Activated CD4-positive, alpha-beta memory T cell treated with anti-CD3 and anti-CD28 coated beads, Interleukin-2, amount 10 ng/mL, durations not matched to agents 7 days and 5 days (primary cell): ENCODE measurements at regions not wholly inside any gene's neighbourhood (a gene's known extent, or its start where the extent isn't known, plus 50 kb on each side); places are given as distances from the start of the nearest gene placed in this dataset.

Experiments
- CTCF ChIA-PET: fragments of 350-600 bp; sonication (Branson Sonifier 250); formaldehyde crosslinking; loops from one replicate; lab custom pipeline; 2021; ENCODE audit warnings: antibody characterized with exemption, inconsistent platforms; lab: Charles Lee
- POLR2A ChIA-PET: fragments of 350-600 bp; sonication (Branson Sonifier 250); formaldehyde crosslinking; loops from one replicate; lab custom pipeline; 2021; ENCODE audit warnings: antibody characterized with exemption; lab: Charles Lee
- DNase-seq: peaks from one replicate; pipeline ENCODE4 v3.0.0-alpha.2; 2020
- H3K27ac Mint-ChIP-seq: one replicate; pipeline ENCODE4 v1.8.0; 2021; ENCODE audit warnings: mild to moderate bottlenecking, mixed read lengths
- H3K27me3 Mint-ChIP-seq: one replicate; pipeline ENCODE4 v1.8.0; 2021; ENCODE audit warnings: mixed read lengths
- H3K36me3 Mint-ChIP-seq: one replicate; pipeline ENCODE4 v1.8.0; 2021; ENCODE audit warnings: low read depth, mixed read lengths
- H3K4me1 Mint-ChIP-seq: one replicate; pipeline ENCODE4 v1.8.0; 2021; ENCODE audit warnings: mixed read lengths
- H3K4me3 Mint-ChIP-seq: one replicate; pipeline ENCODE4 v1.8.0; 2021; ENCODE audit warnings: mild to moderate bottlenecking, mixed read lengths
- H3K9me3 Mint-ChIP-seq: one replicate; pipeline ENCODE4 v1.8.0; 2021; ENCODE audit warnings: mixed read lengths

DNA sequence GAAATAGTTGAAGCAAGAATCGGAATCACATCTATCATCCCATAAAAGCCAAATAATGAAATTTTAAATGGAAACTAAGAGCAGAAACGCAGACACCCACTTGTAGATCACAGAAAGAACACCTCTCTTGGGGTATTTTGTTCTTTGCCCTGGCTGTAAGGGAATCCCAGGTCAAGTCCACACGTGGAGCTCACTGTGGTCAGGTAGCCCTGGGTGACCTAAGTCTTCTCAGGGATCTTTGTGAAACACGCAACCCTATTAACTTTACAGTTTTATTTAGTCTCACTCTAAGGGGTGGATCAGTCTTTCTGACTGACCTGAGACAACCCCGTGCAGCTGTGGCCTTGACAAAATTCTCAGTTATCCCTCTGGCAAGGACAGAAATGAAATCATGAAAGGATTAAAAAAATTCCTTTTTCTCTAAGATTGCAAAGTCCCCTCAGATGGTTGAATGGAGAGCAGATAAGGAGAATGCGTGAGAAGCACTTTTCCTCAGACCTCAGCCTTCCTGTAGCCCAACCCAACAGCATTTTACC is 111.6 kb downstream of the NREP start:
- no peaks in the 10 kb centered on the region for H3K9me3 Mint-ChIP-seq
- CTCF ChIA-PET = no interaction called here
- H3K36me3 Mint-ChIP-seq = no peaks in the 10 kb centered on the region
- H3K27ac Mint-ChIP-seq = no peak overlapping the region
- no peak for DNase-seq
- POLR2A ChIA-PET = no interaction called here
- no peak overlapping the region for H3K4me3 Mint-ChIP-seq
- H3K4me1 Mint-ChIP-seq = no peaks in the 10 kb centered on the region
- H3K27me3 Mint-ChIP-seq = no peaks in the 10 kb centered on the region

DNA sequence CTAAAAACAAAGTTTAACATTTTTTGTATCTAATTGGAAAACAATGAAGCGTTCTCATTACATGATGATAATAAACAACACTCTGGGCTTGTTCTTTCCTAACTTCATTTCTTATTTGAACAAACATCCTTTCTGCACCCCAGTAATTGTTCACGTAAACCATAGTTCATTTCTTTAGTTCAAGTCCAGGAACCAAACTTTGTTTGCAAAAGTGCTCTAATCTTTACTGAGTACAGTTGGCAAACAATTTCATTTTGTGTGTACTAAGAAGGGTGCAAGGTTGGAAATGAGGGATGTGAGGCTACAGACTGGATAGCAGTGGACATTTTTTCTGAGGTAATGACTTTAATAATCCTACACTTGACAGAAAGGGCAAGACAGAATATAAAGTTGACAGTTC is 113.5 kb downstream of the NREP start:
- H3K27me3 Mint-ChIP-seq = no peaks in the 10 kb centered on the region
- H3K36me3 Mint-ChIP-seq = no peaks in the 10 kb centered on the region
- ChIA-PET CTCF (no interaction called here), POLR2A (no interaction called here)
- H3K27ac Mint-ChIP-seq = no peak overlapping the region
- H3K4me3 Mint-ChIP-seq = no peak overlapping the region
- DNase-seq = no peak
- H3K9me3 Mint-ChIP-seq = peaks cover 10% of the 10 kb centered on the region
- H3K4me1 Mint-ChIP-seq = no peaks in the 10 kb centered on the region

DNA sequence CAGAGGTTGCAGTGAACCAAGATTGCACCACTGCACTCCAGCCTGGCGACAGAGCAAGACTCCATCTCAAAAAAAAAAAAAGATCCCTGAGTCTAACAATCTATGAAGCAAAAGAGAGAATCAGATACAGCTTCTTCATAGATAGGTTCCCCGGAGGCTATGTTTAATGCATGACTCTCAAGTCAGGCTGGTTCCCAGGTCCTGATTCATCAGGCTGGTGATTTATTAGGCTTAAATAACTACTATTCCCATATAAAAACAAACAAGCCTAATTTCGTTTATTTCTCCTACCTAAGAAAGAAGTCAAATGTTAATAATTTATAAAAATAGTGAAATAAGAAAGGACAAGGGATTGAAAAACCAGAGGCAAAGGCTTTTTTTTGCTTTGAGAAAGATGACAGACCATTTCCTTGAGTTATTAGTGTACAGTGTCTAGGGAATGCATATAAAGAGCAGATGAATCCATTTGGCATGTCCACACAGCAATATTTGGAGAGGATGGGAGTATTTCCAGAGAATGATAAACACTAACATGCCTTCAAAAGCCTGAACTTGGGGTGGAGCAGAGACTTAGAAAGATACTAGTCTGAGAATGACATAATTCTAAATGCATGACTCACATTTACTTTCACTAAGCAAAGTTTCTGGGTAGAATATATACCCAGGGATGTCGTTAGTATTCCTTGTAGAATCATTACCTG is 115.3 kb downstream of the NREP start:
- Mint-ChIP-seq H3K9me3 (peaks cover 13% of the 10 kb centered on the region), H3K36me3 (no peaks in the 10 kb centered on the region), H3K27me3 (no peaks in the 10 kb centered on the region), H3K4me3 (no peak overlapping the region), H3K27ac (no peak overlapping the region), H3K4me1 (no peaks in the 10 kb centered on the region)
- CTCF ChIA-PET = no interaction called here
- no peak for DNase-seq
- POLR2A ChIA-PET = no interaction called here

DNA sequence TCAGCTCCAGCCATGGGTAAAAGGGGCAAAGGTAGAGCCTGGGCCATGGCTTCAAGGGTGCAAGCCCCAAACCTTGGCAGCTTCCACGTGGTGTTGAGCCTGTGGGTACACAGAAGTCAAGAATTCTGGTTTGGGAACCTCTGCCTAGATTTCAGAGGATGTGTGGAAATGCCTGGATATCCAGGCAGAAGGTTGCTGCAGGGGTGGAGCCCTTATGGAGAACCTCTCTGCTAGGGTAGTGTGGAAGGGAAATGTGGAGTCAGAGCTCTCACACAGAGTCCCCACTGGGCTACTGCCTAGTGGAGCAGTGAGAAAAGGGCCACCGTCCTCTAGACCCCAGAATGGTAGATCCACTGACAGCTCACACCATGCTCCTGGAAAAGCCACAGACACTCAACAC is 117.1 kb downstream of the NREP start:
- Mint-ChIP-seq H3K27me3 (no peaks in the 10 kb centered on the region), H3K4me3 (no peak overlapping the region), H3K36me3 (no peaks in the 10 kb centered on the region), H3K4me1 (no peaks in the 10 kb centered on the region), H3K9me3 (peaks cover 13% of the 10 kb centered on the region), H3K27ac (no peak overlapping the region)
- CTCF ChIA-PET = no interaction called here
- POLR2A ChIA-PET = no interaction called here
- DNase-seq = no peak

DNA sequence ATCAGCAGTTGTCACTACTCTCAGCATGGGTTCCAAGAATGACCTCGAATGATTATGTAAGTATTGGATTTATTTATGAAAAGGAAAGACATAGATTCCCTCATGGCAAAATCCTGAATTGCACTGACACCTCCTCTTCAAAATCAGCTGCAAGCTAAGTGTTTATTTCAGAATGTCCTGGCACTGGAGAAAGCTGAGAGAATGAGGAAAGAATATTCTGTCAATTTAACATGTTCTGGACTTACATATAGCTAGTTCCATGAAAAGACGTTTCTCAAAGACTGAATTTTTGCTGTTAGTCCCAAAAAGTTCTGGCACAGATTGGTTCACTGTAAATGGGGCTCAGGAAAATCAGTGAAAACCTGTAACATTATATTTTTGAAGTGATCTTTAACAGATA is 120.3 kb downstream of the NREP start:
- ChIA-PET CTCF (no interaction called here), POLR2A (no interaction called here)
- peaks cover 13% of the 10 kb centered on the region for H3K9me3 Mint-ChIP-seq

DNA sequence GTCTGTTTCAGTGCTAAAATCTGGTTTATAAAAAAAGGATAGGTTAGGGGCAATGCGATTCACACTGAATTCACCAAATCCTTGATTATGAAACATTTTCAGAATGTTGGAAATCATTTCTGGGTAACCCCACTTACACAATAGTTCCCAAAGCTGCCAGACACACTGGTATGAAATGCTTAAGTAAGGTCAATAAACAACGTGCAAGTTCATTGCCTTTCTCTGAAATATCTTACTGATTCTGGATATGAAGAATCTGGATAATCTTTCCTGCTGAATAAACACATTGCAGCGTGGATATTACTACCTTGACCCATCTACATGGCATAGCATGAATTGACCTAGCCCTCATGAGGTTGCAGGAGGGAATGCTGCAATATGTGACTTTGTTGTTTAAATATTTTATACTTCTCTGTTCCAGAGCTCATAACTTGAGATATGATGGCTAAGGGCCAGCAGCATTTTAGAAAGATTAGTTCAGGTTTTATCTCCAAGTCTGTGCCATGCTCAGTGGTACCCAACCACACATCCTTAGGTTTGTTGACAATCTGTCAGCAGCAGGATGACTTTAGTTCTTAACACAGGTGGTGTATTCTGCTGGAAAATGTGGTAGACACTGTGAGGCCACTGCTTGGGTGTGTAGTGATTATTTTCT is 121.0 kb downstream of the NREP start:
- CTCF ChIA-PET = no interaction called here
- Mint-ChIP-seq H3K4me3 (no peak overlapping the region), H3K36me3 (no peaks in the 10 kb centered on the region), H3K27ac (no peak overlapping the region), H3K9me3 (peaks cover 13% of the 10 kb centered on the region), H3K27me3 (no peaks in the 10 kb centered on the region), H3K4me1 (no peaks in the 10 kb centered on the region)
- POLR2A ChIA-PET = no interaction called here
- no peak for DNase-seq

More for the DNA sequence above, 120.3 kb downstream of the NREP start:
- no peaks in the 10 kb centered on the region for H3K4me1 Mint-ChIP-seq
- H3K27ac Mint-ChIP-seq = no peak overlapping the region
- no peaks in the 10 kb centered on the region for H3K36me3 Mint-ChIP-seq
- no peak for DNase-seq
- no peaks in the 10 kb centered on the region for H3K27me3 Mint-ChIP-seq
- H3K4me3 Mint-ChIP-seq = no peak overlapping the region

DNA sequence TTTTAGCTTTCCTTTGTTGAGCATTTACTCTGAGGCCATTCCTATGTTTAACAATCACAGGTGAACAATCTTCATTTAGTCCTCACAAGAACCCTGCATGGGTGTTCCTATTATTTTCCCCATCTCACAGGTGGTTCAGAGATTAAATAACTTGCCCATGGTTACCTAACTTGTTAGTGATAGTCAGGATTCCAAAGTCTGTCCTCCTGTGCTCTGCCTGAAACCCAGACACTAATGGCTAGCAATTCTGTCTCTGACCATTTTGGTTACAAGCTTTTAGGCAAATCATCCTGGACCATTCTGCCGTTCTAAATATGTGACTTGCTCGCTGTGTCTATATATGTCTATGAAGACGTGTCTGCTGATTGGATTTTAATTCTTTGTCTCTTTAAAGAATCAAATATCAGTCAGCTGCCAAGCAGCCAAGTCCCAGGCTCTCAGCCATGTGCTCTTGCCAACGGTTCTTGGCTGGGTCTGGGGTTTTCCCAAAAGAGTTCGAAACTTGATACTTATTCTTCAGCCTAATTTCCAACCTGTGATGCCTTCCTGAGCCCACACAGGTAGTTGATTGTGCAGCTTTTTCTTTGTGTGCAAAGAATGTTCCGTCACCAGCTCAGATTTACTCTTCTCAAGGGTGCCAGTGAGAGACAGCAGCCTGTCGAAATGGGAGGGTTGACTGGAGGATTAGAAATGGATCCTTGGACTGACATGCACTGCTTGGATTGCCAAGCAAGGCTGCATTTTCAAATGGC is 121.7 kb downstream of the NREP start:
- H3K27ac Mint-ChIP-seq = no peak overlapping the region
- H3K4me3 Mint-ChIP-seq = no peak overlapping the region
- H3K36me3 Mint-ChIP-seq = no peaks in the 10 kb centered on the region
- POLR2A ChIA-PET = no interaction called here
- DNase-seq = no peak
- no peaks in the 10 kb centered on the region for H3K27me3 Mint-ChIP-seq
- CTCF ChIA-PET = no interaction called here
- peaks cover 13% of the 10 kb centered on the region for H3K9me3 Mint-ChIP-seq
- no peaks in the 10 kb centered on the region for H3K4me1 Mint-ChIP-seq

DNA sequence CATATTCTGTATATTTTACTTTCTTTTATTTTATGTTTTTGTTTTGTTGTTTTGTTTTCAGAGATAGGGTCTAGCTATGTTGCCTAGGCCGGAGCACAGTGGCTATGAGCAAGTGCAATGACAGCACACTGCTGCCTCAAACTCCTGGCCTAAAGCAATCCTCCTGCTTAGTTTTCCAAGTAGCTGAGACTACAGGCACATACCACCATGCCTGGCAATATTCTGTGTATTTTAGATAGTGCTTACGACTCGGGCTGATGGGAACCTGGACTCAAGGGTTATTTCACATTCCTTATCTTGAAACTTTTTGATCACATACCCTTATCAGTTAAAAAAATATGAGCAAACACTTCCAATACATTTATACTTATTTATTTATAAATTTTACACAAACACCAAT is 119.0 kb upstream of the STARD4 start:
- ChIA-PET POLR2A (no interaction called here), CTCF (no interaction called here)
- Mint-ChIP-seq H3K27ac (no peak overlapping the region), H3K27me3 (no peaks in the 10 kb centered on the region), H3K4me3 (no peak overlapping the region), H3K36me3 (no peaks in the 10 kb centered on the region), H3K9me3 (no peaks in the 10 kb centered on the region), H3K4me1 (no peaks in the 10 kb centered on the region)
- no peak for DNase-seq

DNA sequence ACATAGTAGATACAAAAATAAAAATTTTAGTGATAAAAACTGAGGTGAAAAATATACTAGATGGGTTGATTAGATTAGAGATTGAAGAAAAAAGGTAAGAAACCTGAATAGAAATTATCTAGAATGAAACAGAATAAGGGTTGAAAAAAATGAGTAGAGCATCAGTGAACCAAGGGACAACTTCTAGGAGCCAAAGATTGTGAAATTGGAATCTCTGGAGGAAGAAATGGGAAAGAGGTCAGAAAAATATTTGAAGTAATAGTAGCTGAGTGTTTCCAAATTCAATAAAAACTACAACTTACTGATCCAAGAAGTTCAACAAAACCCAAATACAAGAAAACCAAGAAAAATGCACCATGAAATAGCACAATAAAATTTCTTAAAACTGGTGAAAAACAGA is 116.6 kb upstream of the STARD4 start:
- H3K36me3 Mint-ChIP-seq = no peaks in the 10 kb centered on the region
- ChIA-PET POLR2A (no interaction called here), CTCF (no interaction called here)
- no peaks in the 10 kb centered on the region for H3K27me3 Mint-ChIP-seq
- DNase-seq = no peak
- no peaks in the 10 kb centered on the region for H3K9me3 Mint-ChIP-seq
- H3K27ac Mint-ChIP-seq = no peak overlapping the region
- H3K4me1 Mint-ChIP-seq = no peaks in the 10 kb centered on the region
- H3K4me3 Mint-ChIP-seq = no peak overlapping the region

DNA sequence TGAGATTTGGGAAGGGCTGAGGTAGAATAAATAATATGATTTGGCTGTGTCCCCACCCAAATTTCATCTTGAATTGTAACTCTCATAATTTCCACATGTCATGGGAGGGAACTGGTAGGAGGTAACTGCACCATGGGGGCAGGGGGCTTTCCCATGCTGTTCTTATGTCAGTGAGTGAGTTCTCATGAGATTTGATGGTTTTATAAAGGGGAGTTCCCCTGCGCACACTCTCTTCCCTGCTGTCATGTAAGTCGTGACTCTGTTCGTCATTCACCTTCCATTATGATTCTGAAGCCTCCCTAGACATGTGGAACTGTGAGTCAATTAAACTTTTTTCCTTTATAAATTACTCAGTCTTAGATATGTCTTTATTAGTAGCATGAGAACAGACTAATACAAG is 115.5 kb upstream of the STARD4 start:
- no peak overlapping the region for H3K4me3 Mint-ChIP-seq
- CTCF ChIA-PET = no interaction called here

DNA sequence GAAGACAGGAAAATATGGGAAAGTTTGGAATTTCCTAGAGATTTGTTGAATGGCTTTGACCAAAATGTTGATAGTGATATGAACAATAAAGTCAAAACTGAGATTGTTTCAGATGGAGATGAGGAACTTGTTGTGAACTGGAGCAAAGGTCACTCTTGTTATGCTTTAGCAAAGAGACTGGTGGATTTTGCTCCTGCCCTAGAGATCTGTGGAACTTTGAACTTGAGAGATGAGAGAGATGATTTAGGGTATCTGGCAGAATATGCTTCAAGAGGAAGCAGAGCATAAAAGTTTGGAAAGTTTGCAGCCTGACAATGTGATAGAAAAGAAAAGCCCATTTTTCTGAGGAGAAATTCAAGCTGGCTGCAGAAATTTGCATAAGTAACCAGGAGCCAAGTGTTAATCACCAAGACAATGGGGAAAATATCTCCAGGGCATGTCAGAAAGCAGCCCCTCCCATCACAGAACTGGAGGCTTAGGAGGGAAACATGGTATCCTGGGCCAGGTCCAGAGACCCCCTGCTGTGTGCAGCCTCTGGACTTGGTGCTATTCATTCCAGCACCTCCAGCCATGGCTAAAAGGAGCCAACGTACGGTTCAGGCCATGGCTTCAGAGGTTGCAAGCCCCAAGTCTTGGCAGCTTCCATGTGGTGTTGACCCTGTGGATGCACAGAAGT is 114.3 kb upstream of the STARD4 start:
- no peaks in the 10 kb centered on the region for H3K36me3 Mint-ChIP-seq
- DNase-seq = no peak
- no peak overlapping the region for H3K27ac Mint-ChIP-seq
- H3K27me3 Mint-ChIP-seq = no peaks in the 10 kb centered on the region
- H3K4me1 Mint-ChIP-seq = no peaks in the 10 kb centered on the region
- no peak overlapping the region for H3K4me3 Mint-ChIP-seq
- H3K9me3 Mint-ChIP-seq = no peaks in the 10 kb centered on the region
- CTCF ChIA-PET = no interaction called here
- POLR2A ChIA-PET = no interaction called here

More for the DNA sequence above, 115.5 kb upstream of the STARD4 start:
- DNase-seq = no peak
- no peaks in the 10 kb centered on the region for H3K4me1 Mint-ChIP-seq
- no peak overlapping the region for H3K27ac Mint-ChIP-seq
- no peaks in the 10 kb centered on the region for H3K9me3 Mint-ChIP-seq
- H3K36me3 Mint-ChIP-seq = no peaks in the 10 kb centered on the region
- POLR2A ChIA-PET = no interaction called here
- no peaks in the 10 kb centered on the region for H3K27me3 Mint-ChIP-seq

DNA sequence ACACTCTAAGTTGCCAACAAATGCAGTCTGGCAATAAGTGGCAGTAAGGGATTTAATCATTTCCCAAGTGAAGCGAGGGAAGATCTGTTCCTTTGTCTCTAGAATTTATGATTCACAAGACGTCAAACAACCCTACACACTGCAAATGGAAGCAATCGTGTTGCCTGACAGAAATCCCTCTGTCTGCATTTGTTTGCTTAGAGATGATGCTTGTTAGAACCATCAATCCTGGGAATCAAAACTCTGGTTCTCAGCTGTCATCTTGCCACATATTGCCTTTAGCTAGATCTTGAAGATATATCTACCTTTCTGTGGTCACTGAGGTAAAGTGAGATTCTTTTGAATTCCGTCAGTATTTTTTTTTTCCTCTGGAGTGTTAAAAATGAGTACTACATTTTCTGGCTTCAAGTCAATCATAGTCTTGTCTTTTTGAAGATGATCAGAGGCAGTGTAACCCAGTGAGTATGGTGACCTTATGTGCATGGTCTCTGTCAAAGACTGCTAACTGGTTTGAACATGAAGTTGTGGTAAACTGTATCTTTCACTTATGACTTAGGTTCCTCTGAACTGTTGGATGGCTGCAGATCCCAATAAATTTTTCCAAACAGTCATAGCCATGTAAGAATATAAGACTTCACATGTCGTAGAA is 106.4 kb upstream of the STARD4 start:
- Mint-ChIP-seq H3K4me3 (no peak overlapping the region), H3K27me3 (no peaks in the 10 kb centered on the region), H3K4me1 (peaks cover 2% of the 10 kb centered on the region), H3K36me3 (no peaks in the 10 kb centered on the region), H3K27ac (no peak overlapping the region), H3K9me3 (no peaks in the 10 kb centered on the region)
- DNase-seq = no peak
- POLR2A ChIA-PET = no interaction called here
- CTCF ChIA-PET = no interaction called here

DNA sequence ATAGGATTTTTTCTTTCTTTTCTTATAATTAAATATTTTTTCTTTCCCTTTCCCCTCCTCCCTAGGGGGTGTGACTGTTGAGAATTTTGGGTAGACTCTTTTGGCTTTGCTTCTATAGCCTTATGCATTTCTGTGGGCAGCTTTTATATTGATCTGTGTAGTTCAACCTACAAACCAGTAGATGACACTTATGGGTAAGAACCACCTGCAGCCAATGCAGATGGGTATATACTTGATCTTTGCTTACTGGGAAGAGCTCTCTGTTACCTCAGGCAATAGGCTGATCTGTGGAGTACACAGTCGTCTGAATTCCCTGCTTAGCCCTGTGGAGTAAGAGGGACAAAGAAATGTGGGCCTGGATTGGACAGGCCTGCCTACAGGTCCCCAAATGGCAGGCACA is 102.7 kb upstream of the STARD4 start:
- POLR2A ChIA-PET = no interaction called here
- DNase-seq = no peak
- no peaks in the 10 kb centered on the region for H3K36me3 Mint-ChIP-seq
- no peak overlapping the region for H3K4me3 Mint-ChIP-seq
- no peak overlapping the region for H3K27ac Mint-ChIP-seq
- peaks cover 2% of the 10 kb centered on the region for H3K4me1 Mint-ChIP-seq
- H3K27me3 Mint-ChIP-seq = no peaks in the 10 kb centered on the region
- peaks cover 6% of the 10 kb centered on the region for H3K9me3 Mint-ChIP-seq
- CTCF ChIA-PET = no interaction called here
